Breast epithelium (tissue), 4 donors: ENCODE measurements at regions not wholly inside any gene's neighbourhood (a gene's known extent, or its start where the extent isn't known, plus 50 kb on each side); places are given as distances from the start of the nearest gene placed in this dataset.

ENCODE experiments used
- DNase-seq, 2 donors: peaks; one replicate each; pipeline ENCODE4 v3.0.0-alpha.2; 2019; ENCODE audit warnings: low spot score in 2 of 2
- H3K27ac ChIP-seq, 2 donors: fragments of 200-600 bp; sonication (generic) in 1 of 2; one replicate each; pipeline ENCODE4 v1.5.1; 2016 to 2019; ENCODE audit warnings: mild to moderate bottlenecking in 1 of 2
- H3K27me3 ChIP-seq, 2 donors: fragments of 200-600 bp; sonication (generic) in 1 of 2; one replicate each; pipeline versions ENCODE4 v1.5.1 to v1.6.0; 2017 to 2019; ENCODE audit warnings: control low read depth in 1 of 2, mild to moderate bottlenecking in 1 of 2
- H3K36me3 ChIP-seq: fragments of 200-600 bp; one replicate; pipeline ENCODE4 v1.5.1; 2019
- H3K4me1 ChIP-seq, 2 donors: fragments of 200-600 bp; sonication (generic); one replicate each; pipeline ENCODE4 v1.5.1; 2016 to 2019; ENCODE audit warnings: control low read depth in 1 of 2
- H3K4me3 ChIP-seq, 3 donors: fragments of 200-600 bp; sonication (generic); 1 replicate in 2 of 3; 2 replicates in 1 of 3; pipeline ENCODE4 v1.5.1; 2016 to 2019; ENCODE audit warnings: mild to moderate bottlenecking in 3 of 3, moderate library complexity in 2 of 3
- H3K9me3 ChIP-seq, 2 donors: fragments of 200-600 bp; sonication (generic) in 1 of 2; one replicate each; pipeline ENCODE4 v1.5.1; 2016 to 2019; ENCODE audit warnings: control low read depth in 1 of 2
- CTCF ChIP-seq, 3 donors: fragments of 450-650 bp; IDR thresholded peaks; one replicate each; pipeline ENCODE4 v1.5.1; 2016 to 2017; ENCODE audit warnings: antibody characterized with exemption in 3 of 3, mild to moderate bottlenecking in 3 of 3, moderate library complexity in 3 of 3
- POLR2A ChIP-seq: fragments of 450-650 bp; IDR thresholded peaks from one replicate; pipeline ENCODE4 v1.6.1; 2016; ENCODE audit warnings: antibody characterized with exemption, mild to moderate bottlenecking, moderate library complexity
- POLR2AphosphoS5 ChIP-seq, 3 donors: sonication (generic); formaldehyde crosslinking; IDR thresholded peaks; one replicate each; pipeline ENCODE4 v1.6.1; 2017; ENCODE audit warnings: antibody characterized with exemption in 3 of 3
- intact Hi-C: fragments of 100-400 bp; cut with DNase I; formaldehyde crosslinking; loops from one replicate; pipeline ENCODE4 v1.15.1; 2023; ENCODE audit warnings: low total_unique reads

GRCh38 chr21:45592208-45592619 is 50.0 kb upstream of the SLC19A1 start:
- DNase-seq = peak in 1 of 2 donors; percentile 34
- H3K9me3 ChIP-seq = peaks cover 0 to 6% of the 10 kb centered on the region in 2 donors
- no peak overlapping the region for H3K27ac ChIP-seq
- peaks cover 3 to 13% of the 10 kb centered on the region in 2 donors for H3K27me3 ChIP-seq
- no peaks in the 10 kb centered on the region for H3K36me3 ChIP-seq
- intact Hi-C loops = no loop called here
- no peak for TF ChIP-seq POLR2A
- TF ChIP-seq CTCF (IDR thresholded peaks at IDR 0.05) = no peak
- TF ChIP-seq POLR2AphosphoS5 (IDR thresholded peaks at IDR 0.05) = no peak
- H3K4me1 ChIP-seq = no peaks in the 10 kb centered on the region
- no peak overlapping the region for H3K4me3 ChIP-seq

DNA sequence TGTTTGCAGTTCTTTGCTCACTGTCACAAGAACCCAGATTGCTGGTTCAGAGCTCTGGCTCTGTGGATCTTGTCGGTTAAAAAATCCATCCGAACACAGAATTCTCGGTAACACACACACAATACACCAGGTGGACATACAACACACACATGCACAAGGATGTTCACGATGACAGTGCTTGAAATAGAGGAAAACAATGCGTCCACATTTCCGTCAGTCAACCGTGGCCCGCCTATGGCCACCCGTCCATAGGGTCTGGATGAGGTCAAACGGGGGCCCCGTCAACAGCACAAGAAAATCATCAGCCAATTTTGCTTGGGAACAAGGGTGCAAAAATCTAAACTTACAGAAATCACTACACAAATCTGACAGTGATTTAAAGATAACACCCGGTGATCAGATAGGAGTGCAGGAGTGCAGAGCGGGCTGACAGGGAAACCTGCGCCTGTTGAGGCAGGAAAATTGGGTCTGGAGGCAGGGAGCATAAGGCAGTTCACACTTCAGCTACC is 50.4 kb upstream of the SLC19A1 start:
- Histone ChIP-seq H3K27ac (no peak overlapping the region), H3K9me3 (peaks cover 0 to 2% of the 10 kb centered on the region in 2 donors), H3K4me3 (no peak overlapping the region), H3K36me3 (no peaks in the 10 kb centered on the region), H3K4me1 (no peaks in the 10 kb centered on the region), H3K27me3 (peaks cover 3 to 13% of the 10 kb centered on the region in 2 donors)
- intact Hi-C loops = no loop called here
- TF ChIP-seq POLR2AphosphoS5 (IDR thresholded peaks at IDR 0.05) (no peak), CTCF (IDR thresholded peaks at IDR 0.05) (no peak), POLR2A (no peak)
- DNase-seq = no peak

DNA sequence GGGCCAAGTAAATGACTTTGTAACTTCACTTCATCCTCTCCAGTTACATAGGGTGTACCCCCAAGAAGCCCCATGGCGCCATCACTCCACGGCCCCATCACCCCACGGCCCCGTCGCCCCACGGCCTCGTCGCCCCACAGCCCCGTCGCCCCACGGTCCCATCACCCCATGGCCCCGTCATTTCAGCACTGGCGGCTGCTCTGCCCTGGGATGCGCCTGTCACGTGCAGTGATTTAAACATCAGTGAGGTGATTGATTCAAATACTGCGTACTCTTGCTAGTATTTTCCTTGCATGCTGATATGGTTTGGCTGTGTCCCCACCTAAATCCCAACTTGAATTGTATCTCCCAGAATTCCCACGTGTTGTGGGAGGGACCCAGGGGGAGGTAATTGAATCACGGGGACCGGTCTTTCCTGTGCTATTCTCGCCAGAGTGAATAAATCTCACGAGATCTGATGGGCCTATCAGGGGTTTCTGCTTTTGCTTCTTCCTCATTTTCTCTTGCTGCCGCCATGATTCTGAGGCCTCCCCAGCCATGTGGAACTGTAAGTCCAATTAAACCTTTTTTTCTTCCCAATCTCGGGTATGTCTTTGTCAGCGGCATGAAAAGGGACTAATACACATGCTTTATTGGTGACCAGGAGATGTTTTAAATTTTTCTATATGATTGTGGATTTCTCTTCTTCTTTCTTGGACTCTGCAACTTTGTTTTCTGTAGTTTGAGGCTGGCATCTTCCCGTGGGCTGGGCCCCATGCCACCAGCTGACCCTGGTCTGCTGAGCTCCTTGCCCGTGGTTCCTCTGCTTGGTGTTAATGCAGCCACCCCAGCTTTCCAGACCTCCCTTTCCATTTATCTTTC is 50.1 kb upstream of the PCBP3 start:
- Histone ChIP-seq H3K27me3 (peaks cover 3 to 18% of the 10 kb centered on the region in 2 donors), H3K27ac (no peak overlapping the region), H3K4me1 (no peaks in the 10 kb centered on the region), H3K4me3 (no peak overlapping the region), H3K9me3 (no peaks in the 10 kb centered on the region), H3K36me3 (no peaks in the 10 kb centered on the region)
- DNase-seq = no peak
- TF ChIP-seq POLR2A (no peak), POLR2AphosphoS5 (IDR thresholded peaks at IDR 0.05) (no peak), CTCF (IDR thresholded peaks at IDR 0.05) (no peak)
- intact Hi-C loops = no loop called here
